ENCODE measurements at regions not wholly inside any gene's neighbourhood (a gene's known extent, or its start where the extent isn't known, plus 50 kb on each side); places are given as distances from the start of the nearest gene placed in this dataset.

DNA sequence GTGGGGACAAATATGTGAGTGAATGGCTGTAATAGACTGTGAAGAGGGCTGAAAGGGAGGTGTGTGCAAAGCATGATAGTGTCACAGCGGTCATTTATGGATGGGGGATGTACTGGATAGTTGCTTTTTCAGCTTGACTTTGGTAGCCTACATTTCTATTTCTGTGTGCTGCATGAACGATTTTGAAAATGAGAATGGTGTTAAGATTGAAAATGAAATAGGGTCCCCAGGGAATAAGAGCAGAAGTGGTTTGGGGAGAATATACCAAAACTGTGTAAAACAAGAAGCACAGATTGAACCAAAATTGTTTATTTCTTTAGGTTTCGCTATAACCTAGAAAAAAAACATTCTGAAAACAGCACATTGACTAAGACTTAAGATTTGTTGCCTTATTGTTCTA is 58.8 kb upstream of the CLNK start:
- in situ Hi-C loops (cut with MboI) (no loop called here), intact Hi-C loops (cut with micrococcal nuclease) (no loop called here)
- H3K4me3 ChIP-seq = no peak overlapping the region
- FAIRE-seq (no peak), DNase-seq (ENCODE audit: extremely low read depth in 1 of 4, low spot score in 3 of 4) (no peak), ATAC-seq (no peak)
- H4K20me1 ChIP-seq (replicated peaks; ENCODE audit: control insufficient read depth, insufficient read depth, low read length) = no peaks in the 10 kb centered on the region
- TF ChIP-seq PTTG1 (tag; IDR thresholded peaks at IDR 0.05; ENCODE audit: low read depth) (no peak), RBM17 (IDR thresholded peaks at IDR 0.05; ENCODE audit: borderline replicate concordance, low read depth, low read length) (no peak), ZNF707 (CRISPR knock-in tag; conservative IDR thresholded peaks at IDR 0.05) (no peak), CREBBP (IDR thresholded peaks at IDR 0.05; ENCODE audit: low read depth, low read length) (no peak), SMAD1 (IDR thresholded peaks at IDR 0.05; ENCODE audit: low read depth, low read length, partially characterized antibody) (no peak), ZFPM2 (CRISPR knock-in tag; IDR thresholded peaks at IDR 0.05) (no peak), BACH1 (tag; IDR thresholded peaks at IDR 0.05) (no peak), NONO (IDR thresholded peaks at IDR 0.05; ENCODE audit: low read depth in 2 of 2, low read length in 1 of 2) (no peak), ZNF57 (CRISPR knock-in tag; IDR thresholded peaks at IDR 0.05) (no peak)
- TF ChIP-seq, protein P1, sequence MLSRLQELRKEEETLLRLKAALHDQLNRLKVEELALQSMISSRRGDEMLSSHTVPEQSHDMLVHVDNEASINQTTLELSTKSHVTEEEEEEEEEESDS (CRISPR knock-in tag; IDR thresholded peaks at IDR 0.05) = no peak
- TF ChIP-seq, protein P2, sequence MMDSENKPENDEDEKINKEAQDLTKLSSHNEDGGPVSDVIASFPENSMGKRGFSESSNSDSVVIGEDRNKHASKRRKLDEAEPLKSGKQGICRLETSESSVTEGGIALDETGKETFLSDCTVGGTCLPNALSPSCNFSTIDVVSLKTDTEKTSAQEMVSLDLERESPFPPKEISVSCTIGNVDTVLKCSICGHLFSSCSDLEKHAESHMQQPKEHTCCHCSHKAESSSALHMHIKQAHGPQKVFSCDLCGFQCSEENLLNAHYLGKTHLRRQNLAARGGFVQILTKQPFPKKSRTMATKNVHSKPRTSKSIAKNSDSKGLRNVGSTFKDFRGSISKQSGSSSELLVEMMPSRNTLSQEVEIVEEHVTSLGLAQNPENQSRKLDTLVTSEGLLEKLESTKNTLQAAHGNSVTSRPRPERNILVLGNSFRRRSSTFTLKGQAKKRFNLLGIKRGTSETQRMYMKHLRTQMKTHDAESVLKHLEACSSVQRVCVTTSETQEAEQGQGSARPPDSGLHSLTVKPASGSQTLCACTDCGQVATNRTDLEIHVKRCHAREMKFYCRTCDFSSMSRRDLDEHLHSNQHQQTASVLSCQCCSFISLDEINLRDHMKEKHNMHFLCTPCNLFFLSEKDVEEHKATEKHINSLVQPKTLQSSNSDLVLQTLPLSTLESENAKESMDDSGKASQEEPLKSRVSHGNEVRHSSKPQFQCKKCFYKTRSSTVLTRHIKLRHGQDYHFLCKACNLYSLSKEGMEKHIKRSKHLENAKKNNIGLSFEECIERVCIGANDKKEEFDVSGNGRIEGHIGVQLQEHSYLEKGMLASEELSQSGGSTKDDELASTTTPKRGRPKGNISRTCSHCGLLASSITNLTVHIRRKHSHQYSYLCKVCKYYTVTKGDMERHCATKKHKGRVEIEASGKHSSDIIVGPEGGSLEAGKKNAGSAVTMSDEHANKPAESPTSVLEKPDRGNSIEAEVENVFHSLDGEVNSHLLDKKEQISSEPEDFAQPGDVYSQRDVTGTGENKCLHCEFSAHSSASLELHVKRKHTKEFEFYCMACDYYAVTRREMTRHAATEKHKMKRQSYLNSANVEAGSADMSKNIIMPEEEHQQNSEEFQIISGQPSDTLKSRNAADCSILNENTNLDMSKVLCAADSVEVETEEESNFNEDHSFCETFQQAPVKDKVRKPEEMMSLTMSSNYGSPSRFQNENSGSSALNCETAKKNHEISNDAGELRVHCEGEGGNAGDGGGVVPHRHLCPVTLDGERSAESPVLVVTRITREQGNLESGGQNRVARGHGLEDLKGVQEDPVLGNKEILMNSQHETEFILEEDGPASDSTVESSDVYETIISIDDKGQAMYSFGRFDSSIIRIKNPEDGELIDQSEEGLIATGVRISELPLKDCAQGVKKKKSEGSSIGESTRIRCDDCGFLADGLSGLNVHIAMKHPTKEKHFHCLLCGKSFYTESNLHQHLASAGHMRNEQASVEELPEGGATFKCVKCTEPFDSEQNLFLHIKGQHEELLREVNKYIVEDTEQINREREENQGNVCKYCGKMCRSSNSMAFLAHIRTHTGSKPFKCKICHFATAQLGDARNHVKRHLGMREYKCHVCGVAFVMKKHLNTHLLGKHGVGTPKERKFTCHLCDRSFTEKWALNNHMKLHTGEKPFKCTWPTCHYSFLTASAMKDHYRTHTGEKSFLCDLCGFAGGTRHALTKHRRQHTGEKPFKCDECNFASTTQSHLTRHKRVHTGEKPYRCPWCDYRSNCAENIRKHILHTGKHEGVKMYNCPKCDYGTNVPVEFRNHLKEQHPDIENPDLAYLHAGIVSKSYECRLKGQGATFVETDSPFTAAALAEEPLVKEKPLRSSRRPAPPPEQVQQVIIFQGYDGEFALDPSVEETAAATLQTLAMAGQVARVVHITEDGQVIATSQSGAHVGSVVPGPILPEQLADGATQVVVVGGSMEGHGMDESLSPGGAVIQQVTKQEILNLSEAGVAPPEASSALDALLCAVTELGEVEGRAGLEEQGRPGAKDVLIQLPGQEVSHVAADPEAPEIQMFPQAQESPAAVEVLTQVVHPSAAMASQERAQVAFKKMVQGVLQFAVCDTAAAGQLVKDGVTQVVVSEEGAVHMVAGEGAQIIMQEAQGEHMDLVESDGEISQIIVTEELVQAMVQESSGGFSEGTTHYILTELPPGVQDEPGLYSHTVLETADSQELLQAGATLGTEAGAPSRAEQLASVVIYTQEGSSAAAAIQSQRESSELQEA (IDR thresholded peaks at IDR 0.05; ENCODE audit: low read depth) = no peak
- POLR2A ChIA-PET = no interaction called here
- CTCF ChIA-PET (ENCODE audit: low intra/inter-chr PET ratio) = no interaction called here
- 0% methylated on average over 3 of the region's 3 CpGs for WGBS (ENCODE audit: insufficient coverage, low coverage, missing lambda C conversion rate)
- no TSS peak for BruUV-seq (replicated peaks)
- H3K27ac ChIP-seq (ENCODE audit: extremely low read depth, low read depth, low read length) = no peak overlapping the region
- H3K9me1 ChIP-seq (ENCODE audit: control insufficient read depth, insufficient read depth, low read length) = no peaks in the 10 kb centered on the region
- no peaks in the 10 kb centered on the region for H3K36me3 ChIP-seq (ENCODE audit: control insufficient read depth, insufficient read depth, low read length)
- H3K27me3 ChIP-seq (ENCODE audit: control insufficient read depth in 2 of 2, insufficient read depth in 2 of 2, low read length in 2 of 2) = no peaks in the 10 kb centered on the region
- H3K4me2 ChIP-seq (ENCODE audit: insufficient read depth, low read length) = no peak overlapping the region
- H2AFZ ChIP-seq (ENCODE audit: low read depth, low read length) = no peak overlapping the region
- no peaks in the 10 kb centered on the region for H3K9me3 ChIP-seq (replicated peaks; ENCODE audit: control insufficient read depth, insufficient read depth, low read depth, low read length)
- no peaks in the 10 kb centered on the region for H3K4me1 ChIP-seq (replicated peaks in 1 of 2; ENCODE audit: control insufficient read depth in 2 of 2, insufficient read depth in 2 of 2, low read length in 2 of 2)
- H3K9ac ChIP-seq (ENCODE audit: insufficient read depth in 1 of 2, low read depth in 2 of 2, low read length in 2 of 2) = no peak overlapping the region
- no peaks in the 10 kb centered on the region for H3K79me2 ChIP-seq (ENCODE audit: control insufficient read depth, insufficient read depth, low read length)
